ENCODE measurements at regions not wholly inside any gene's neighbourhood (a gene's known extent, or its start where the extent isn't known, plus 50 kb on each side); places are given as distances from the start of the nearest gene placed in this dataset.
"Not testable (repeated sequence)": the region's sequence is repeated elsewhere in the genome, so short reads cannot be mapped to it uniquely, and the experiment has no call there.

GRCh38 chr12:131564138-131564727 lies 146.7 kb upstream of the SFSWAP start:
- H3K36me3 ChIP-seq, H3K4me3 ChIP-seq, H3K9me3 ChIP-seq, DNase-seq, H3K27me3 ChIP-seq: not testable (repeated sequence)

GRCh38 chr12:131564845-131565244 lies 146.0 kb upstream of the SFSWAP start:
- no peak for DNase-seq
- Histone ChIP-seq H3K27me3 (peaks cover 5% of the 10 kb centered on the region), H3K9me3 (no peaks in the 10 kb centered on the region), H3K4me3 (no peak overlapping the region), H3K36me3 (no peaks in the 10 kb centered on the region)

- Histone ChIP-seq H3K36me3 (no peaks in the 10 kb centered on the region), H3K4me3 (no peak overlapping the region), H3K27me3 (peaks cover 5% of the 10 kb centered on the region), H3K9me3 (no peaks in the 10 kb centered on the region)
- no peak for DNase-seq
These were observed 145.4 kb upstream of the SFSWAP start for GRCh38 chr12:131565267-131566015.

- Histone ChIP-seq H3K4me3 (no peak overlapping the region), H3K9me3 (no peaks in the 10 kb centered on the region), H3K27me3 (peaks cover 7% of the 10 kb centered on the region), H3K36me3 (no peaks in the 10 kb centered on the region)
- no peak for DNase-seq
These were observed 142.6 kb upstream of the SFSWAP start for GRCh38 chr12:131568336-131568735.

GRCh38 chr12:131570596-131570995 lies 140.3 kb upstream of the SFSWAP start:
- Histone ChIP-seq H3K4me3 (no peak overlapping the region), H3K27me3 (peaks cover 5% of the 10 kb centered on the region), H3K9me3 (no peaks in the 10 kb centered on the region), H3K36me3 (no peaks in the 10 kb centered on the region)
- no peak for DNase-seq

GRCh38 chr12:131571827-131572226 lies 139.1 kb upstream of the SFSWAP start:
- H3K36me3 ChIP-seq: no peaks in the 10 kb centered on the region
- no peak for DNase-seq
- H3K27me3 ChIP-seq: peaks cover 2% of the 10 kb centered on the region; the same call in 1 of the 2 replicates
- no peaks in the 10 kb centered on the region for H3K9me3 ChIP-seq
- H3K4me3 ChIP-seq: no peak overlapping the region

GRCh38 chr12:131572626-131573025 lies 138.3 kb upstream of the SFSWAP start:
- no peak for DNase-seq
- H3K9me3 ChIP-seq: no peaks in the 10 kb centered on the region
- peaks cover 2% of the 10 kb centered on the region; the same call in 1 of the 2 replicates for H3K27me3 ChIP-seq
- no peak overlapping the region for H3K4me3 ChIP-seq
- no peaks in the 10 kb centered on the region for H3K36me3 ChIP-seq

GRCh38 chr12:131573631-131574394 lies 137.1 kb upstream of the SFSWAP start:
- no peak for DNase-seq
- H3K4me3 ChIP-seq: no peak overlapping the region
- no peaks in the 10 kb centered on the region for H3K36me3 ChIP-seq
- peaks cover 12% of the 10 kb centered on the region for H3K27me3 ChIP-seq
- no peaks in the 10 kb centered on the region for H3K9me3 ChIP-seq

GRCh38 chr12:131574395-131574771 lies 136.5 kb upstream of the SFSWAP start:
- no peaks in the 10 kb centered on the region for H3K9me3 ChIP-seq
- H3K4me3 ChIP-seq: no peak overlapping the region
- no peaks in the 10 kb centered on the region for H3K36me3 ChIP-seq
- peaks cover 14% of the 10 kb centered on the region for H3K27me3 ChIP-seq
- DNase-seq: no peak

- DNase-seq: no peak
- Histone ChIP-seq H3K4me3 (no peak overlapping the region), H3K9me3 (no peaks in the 10 kb centered on the region), H3K36me3 (no peaks in the 10 kb centered on the region), H3K27me3 (peaks cover 14% of the 10 kb centered on the region)
These were observed 135.5 kb upstream of the SFSWAP start for GRCh38 chr12:131575371-131575770.

- not testable (repeated sequence) for H3K36me3 ChIP-seq, H3K9me3 ChIP-seq, DNase-seq, H3K4me3 ChIP-seq
- H3K27me3 ChIP-seq: peaks cover 14% of the 10 kb centered on the region
These were observed 134.2 kb upstream of the SFSWAP start for GRCh38 chr12:131576734-131577133.

- DNase-seq: no peak
- Histone ChIP-seq H3K27me3 (peaks cover 14% of the 10 kb centered on the region), H3K36me3 (no peaks in the 10 kb centered on the region), H3K4me3 (no peak overlapping the region), H3K9me3 (no peaks in the 10 kb centered on the region)
These were observed 133.1 kb upstream of the SFSWAP start for GRCh38 chr12:131577766-131578165.

- no peak for DNase-seq
- no peak overlapping the region for H3K4me3 ChIP-seq
- no peaks in the 10 kb centered on the region for H3K9me3 ChIP-seq
- no peaks in the 10 kb centered on the region for H3K36me3 ChIP-seq
- peaks cover 13% of the 10 kb centered on the region for H3K27me3 ChIP-seq
These were observed 131.9 kb upstream of the SFSWAP start for GRCh38 chr12:131578828-131579470.

GRCh38 chr12:131583090-131583712 lies 127.7 kb upstream of the SFSWAP start:
- Histone ChIP-seq H3K36me3 (no peaks in the 10 kb centered on the region), H3K4me3 (no peak overlapping the region), H3K9me3 (no peaks in the 10 kb centered on the region; the same call in 1 of the 2 replicates), H3K27me3 (peaks cover 7% of the 10 kb centered on the region)
- DNase-seq: no peak

- H3K9me3 ChIP-seq: no peaks in the 10 kb centered on the region; the same call in 1 of the 2 replicates
- no peak overlapping the region for H3K4me3 ChIP-seq
- H3K27me3 ChIP-seq: peaks cover 6% of the 10 kb centered on the region; the same call in 1 of the 2 replicates
- H3K36me3 ChIP-seq: no peaks in the 10 kb centered on the region
- no peak for DNase-seq
These were observed 124.6 kb upstream of the SFSWAP start for GRCh38 chr12:131586269-131586668.

GRCh38 chr12:131586761-131587160 lies 124.1 kb upstream of the SFSWAP start:
- no peaks in the 10 kb centered on the region; the same call in 1 of the 2 replicates for H3K9me3 ChIP-seq
- DNase-seq: no peak
- peaks cover 7% of the 10 kb centered on the region; the same call in 1 of the 2 replicates for H3K27me3 ChIP-seq
- no peaks in the 10 kb centered on the region for H3K36me3 ChIP-seq
- no peak overlapping the region for H3K4me3 ChIP-seq
